ENCODE measurements at regions not wholly inside any gene's neighbourhood (a gene's known extent, or its start where the extent isn't known, plus 50 kb on each side); places are given as distances from the start of the nearest gene placed in this dataset.

GRCh38 chr9:100890321-100890720 is 138.2 kb upstream of the PLPPR1 start:
- no peak overlapping the region for H3K4me2 ChIP-seq (ENCODE audit: low read length)
- H3K4me3 ChIP-seq (ENCODE audit: low read length) = no peak overlapping the region
- no peaks in the 10 kb centered on the region for H3K4me1 ChIP-seq (ENCODE audit: low read length)

GRCh38 chr9:100911273-100911672 is 117.3 kb upstream of the PLPPR1 start:
- no peak overlapping the region for H3K27ac ChIP-seq (ENCODE audit: low read length)

More at GRCh38 chr9:100890321-100890720, 138.2 kb upstream of the PLPPR1 start:
- no peaks in the 10 kb centered on the region for H3K27me3 ChIP-seq (ENCODE audit: low read depth, low read length)
- no peaks in the 10 kb centered on the region for H3K9me3 ChIP-seq (ENCODE audit: insufficient read depth, low read length)
- TF ChIP-seq CTCF (IDR thresholded peaks at IDR 0.05; ENCODE audit: low read depth, low read length) (no peak), EZH2phosphoT487 (IDR thresholded peaks at IDR 0.05; ENCODE audit: low read depth) (no peak)
- no peak overlapping the region for H3K27ac ChIP-seq (ENCODE audit: low read length)
- H3K36me3 ChIP-seq (replicated peaks; ENCODE audit: low read depth, low read length) = no peaks in the 10 kb centered on the region
- no peak overlapping the region for H3K9ac ChIP-seq (ENCODE audit: low read length)
- H2AFZ ChIP-seq (ENCODE audit: low read depth, low read length) = no peak overlapping the region
- H4K20me1 ChIP-seq (ENCODE audit: insufficient read depth, low read length) = no peaks in the 10 kb centered on the region
- no peaks in the 10 kb centered on the region for H3K79me2 ChIP-seq (ENCODE audit: low read length)

DNA sequence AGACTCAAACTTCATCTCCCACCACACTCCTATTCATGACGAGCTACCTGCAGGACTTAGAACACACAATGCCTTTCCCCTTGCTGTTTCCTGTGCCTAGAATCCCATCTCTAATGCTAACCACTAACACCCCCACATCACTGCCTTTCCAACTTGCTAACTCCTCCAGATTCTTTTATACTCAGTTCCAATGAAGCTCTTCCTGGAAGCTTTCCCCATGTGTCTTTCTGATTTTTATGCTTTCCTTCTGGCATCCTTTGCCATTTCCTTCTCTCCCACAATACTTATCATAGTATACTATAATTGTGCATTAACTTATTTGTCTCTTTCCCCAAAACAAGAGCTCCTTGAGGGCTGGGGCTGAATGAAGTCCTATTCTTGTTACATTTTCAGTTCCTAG is 115.3 kb upstream of the PLPPR1 start:
- Histone ChIP-seq H3K4me3 (ENCODE audit: low read length) (no peak overlapping the region), H3K27me3 (ENCODE audit: low read depth, low read length) (no peaks in the 10 kb centered on the region), H3K36me3 (replicated peaks; ENCODE audit: low read depth, low read length) (no peaks in the 10 kb centered on the region), H3K79me2 (ENCODE audit: low read length) (no peaks in the 10 kb centered on the region), H3K9ac (ENCODE audit: low read length) (no peak overlapping the region), H4K20me1 (ENCODE audit: insufficient read depth, low read length) (no peaks in the 10 kb centered on the region), H3K27ac (ENCODE audit: low read length) (no peak overlapping the region), H3K9me3 (ENCODE audit: insufficient read depth, low read length) (no peaks in the 10 kb centered on the region), H3K4me2 (ENCODE audit: low read length) (no peak overlapping the region), H3K4me1 (ENCODE audit: low read length) (no peaks in the 10 kb centered on the region), H2AFZ (ENCODE audit: low read depth, low read length) (no peak overlapping the region)
- no peak for TF ChIP-seq CTCF (IDR thresholded peaks at IDR 0.05; ENCODE audit: low read depth, low read length)
- no peak for TF ChIP-seq EZH2phosphoT487 (IDR thresholded peaks at IDR 0.05; ENCODE audit: low read depth)

More at GRCh38 chr9:100911273-100911672, 117.3 kb upstream of the PLPPR1 start:
- Histone ChIP-seq H3K4me2 (ENCODE audit: low read length) (no peak overlapping the region), H3K79me2 (ENCODE audit: low read length) (no peaks in the 10 kb centered on the region), H3K9ac (ENCODE audit: low read length) (no peak overlapping the region), H3K27me3 (ENCODE audit: low read depth, low read length) (no peaks in the 10 kb centered on the region), H3K4me1 (ENCODE audit: low read length) (no peaks in the 10 kb centered on the region), H2AFZ (ENCODE audit: low read depth, low read length) (no peak overlapping the region), H3K9me3 (ENCODE audit: insufficient read depth, low read length) (no peaks in the 10 kb centered on the region), H3K36me3 (replicated peaks; ENCODE audit: low read depth, low read length) (no peaks in the 10 kb centered on the region), H3K4me3 (ENCODE audit: low read length) (no peak overlapping the region), H4K20me1 (ENCODE audit: insufficient read depth, low read length) (no peaks in the 10 kb centered on the region)
- no peak for TF ChIP-seq CTCF (IDR thresholded peaks at IDR 0.05; ENCODE audit: low read depth, low read length)
- no peak for TF ChIP-seq EZH2phosphoT487 (IDR thresholded peaks at IDR 0.05; ENCODE audit: low read depth)

GRCh38 chr9:100914266-100914665 is 114.3 kb upstream of the PLPPR1 start:
- Histone ChIP-seq H3K27me3 (ENCODE audit: low read depth, low read length) (no peaks in the 10 kb centered on the region), H3K4me3 (ENCODE audit: low read length) (no peak overlapping the region), H3K9ac (ENCODE audit: low read length) (no peak overlapping the region), H2AFZ (ENCODE audit: low read depth, low read length) (no peak overlapping the region), H3K79me2 (ENCODE audit: low read length) (no peaks in the 10 kb centered on the region), H3K27ac (ENCODE audit: low read length) (no peak overlapping the region), H3K36me3 (replicated peaks; ENCODE audit: low read depth, low read length) (no peaks in the 10 kb centered on the region), H4K20me1 (ENCODE audit: insufficient read depth, low read length) (no peaks in the 10 kb centered on the region), H3K9me3 (ENCODE audit: insufficient read depth, low read length) (no peaks in the 10 kb centered on the region), H3K4me2 (ENCODE audit: low read length) (no peak overlapping the region), H3K4me1 (ENCODE audit: low read length) (no peaks in the 10 kb centered on the region)
- no peak for TF ChIP-seq CTCF (IDR thresholded peaks at IDR 0.05; ENCODE audit: low read depth, low read length)
- TF ChIP-seq EZH2phosphoT487 (IDR thresholded peaks at IDR 0.05; ENCODE audit: low read depth) = no peak

Measured in OCI-LY3 (cell line).